ENCODE measurements at regions not wholly inside any gene's neighbourhood (a gene's known extent, or its start where the extent isn't known, plus 50 kb on each side); places are given as distances from the start of the nearest gene placed in this dataset.

DNA sequence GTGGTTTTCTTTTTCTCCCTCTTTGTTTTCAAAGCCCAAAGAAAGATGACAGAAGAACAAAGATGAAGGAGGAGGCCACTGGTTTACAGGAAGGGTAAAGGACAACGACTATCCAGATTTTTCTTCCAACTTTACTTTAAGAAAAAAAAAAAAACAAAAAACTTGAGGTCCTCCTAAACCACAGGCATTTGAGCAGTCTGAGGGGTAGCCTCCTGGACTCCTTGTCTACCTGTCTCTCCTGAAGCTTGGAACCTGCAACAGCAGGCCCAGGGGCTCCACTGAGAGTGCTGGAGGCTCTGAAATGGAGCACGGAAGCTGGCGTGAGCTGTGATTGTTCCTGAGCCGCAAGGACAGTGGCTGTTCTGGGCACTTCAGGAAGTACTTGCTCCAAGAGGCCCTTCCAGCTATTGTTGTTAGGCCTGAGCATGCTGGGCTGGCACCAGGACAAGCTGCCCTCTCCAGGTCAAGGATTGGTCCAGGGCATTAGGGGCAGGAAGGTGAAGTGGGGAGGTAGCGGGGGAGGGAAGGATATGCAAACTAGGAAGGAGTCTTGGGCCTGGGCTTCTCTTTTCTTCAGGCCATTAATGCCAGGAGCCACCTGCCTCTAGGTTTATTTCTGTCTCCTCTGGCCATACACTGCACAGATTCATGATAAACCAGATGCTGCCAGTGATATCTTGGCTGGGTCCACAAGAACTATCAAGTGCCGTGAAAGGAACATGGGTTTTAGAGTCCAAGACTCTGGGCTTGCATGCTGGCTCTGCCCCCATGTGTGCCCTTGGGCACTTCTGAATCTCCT lies 147.3 kb downstream of the CCDC34 start:
- TF ChIP-seq POLR2A (IDR thresholded peaks at IDR 0.05): no peak
- TF ChIP-seq, protein P1, sequence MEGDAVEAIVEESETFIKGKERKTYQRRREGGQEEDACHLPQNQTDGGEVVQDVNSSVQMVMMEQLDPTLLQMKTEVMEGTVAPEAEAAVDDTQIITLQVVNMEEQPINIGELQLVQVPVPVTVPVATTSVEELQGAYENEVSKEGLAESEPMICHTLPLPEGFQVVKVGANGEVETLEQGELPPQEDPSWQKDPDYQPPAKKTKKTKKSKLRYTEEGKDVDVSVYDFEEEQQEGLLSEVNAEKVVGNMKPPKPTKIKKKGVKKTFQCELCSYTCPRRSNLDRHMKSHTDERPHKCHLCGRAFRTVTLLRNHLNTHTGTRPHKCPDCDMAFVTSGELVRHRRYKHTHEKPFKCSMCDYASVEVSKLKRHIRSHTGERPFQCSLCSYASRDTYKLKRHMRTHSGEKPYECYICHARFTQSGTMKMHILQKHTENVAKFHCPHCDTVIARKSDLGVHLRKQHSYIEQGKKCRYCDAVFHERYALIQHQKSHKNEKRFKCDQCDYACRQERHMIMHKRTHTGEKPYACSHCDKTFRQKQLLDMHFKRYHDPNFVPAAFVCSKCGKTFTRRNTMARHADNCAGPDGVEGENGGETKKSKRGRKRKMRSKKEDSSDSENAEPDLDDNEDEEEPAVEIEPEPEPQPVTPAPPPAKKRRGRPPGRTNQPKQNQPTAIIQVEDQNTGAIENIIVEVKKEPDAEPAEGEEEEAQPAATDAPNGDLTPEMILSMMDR (IDR thresholded peaks at IDR 0.05): no peak
